HG03139 (cell line): ENCODE measurements at regions not wholly inside any gene's neighbourhood (a gene's known extent, or its start where the extent isn't known, plus 50 kb on each side); places are given as distances from the start of the nearest gene placed in this dataset.
"Not testable (repeated sequence)": the region's sequence is repeated elsewhere in the genome, so short reads cannot be mapped to it uniquely, and the experiment has no call there.

ENCODE experiments used
- ATAC-seq: cut with Tn5 transposase; IDR thresholded peaks from one replicate; pipeline ENCODE4 v1.9.1; 2021; ENCODE audit not compliant: unreplicated experiment

DNA sequence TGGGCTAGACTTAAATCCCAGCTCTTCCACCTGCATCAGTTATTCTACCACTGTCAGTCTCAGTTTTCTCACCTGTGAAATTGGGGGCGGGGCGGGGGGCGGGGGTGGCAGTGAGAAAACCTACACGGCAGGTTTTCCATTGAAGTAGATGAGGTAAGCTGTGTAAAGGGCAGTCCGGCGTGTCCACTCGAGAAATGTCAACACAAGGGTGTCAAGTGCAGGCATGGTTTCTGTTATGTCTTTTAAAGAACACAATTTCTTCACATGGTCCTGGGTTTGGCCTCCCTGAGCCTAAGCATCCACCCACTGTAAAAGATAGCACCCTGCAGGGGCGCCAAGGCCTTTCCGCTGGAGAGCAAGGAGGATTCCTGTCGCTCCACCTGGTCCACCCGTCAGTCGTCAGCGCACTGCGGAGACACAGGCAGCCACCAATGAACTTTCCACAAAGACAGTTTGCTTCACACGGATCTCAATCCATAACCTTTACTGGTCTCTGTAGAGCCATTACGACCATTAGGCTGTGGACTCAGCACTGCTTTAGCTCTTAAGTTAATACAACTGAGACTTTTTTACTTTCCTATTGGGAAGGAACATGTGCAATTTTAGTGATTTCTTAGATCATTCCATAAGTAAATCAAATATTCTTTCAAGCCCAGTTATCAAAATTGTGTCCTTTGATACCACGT, 99.5 kb upstream of the FOXB1 start:
- no peak for ATAC-seq

DNA sequence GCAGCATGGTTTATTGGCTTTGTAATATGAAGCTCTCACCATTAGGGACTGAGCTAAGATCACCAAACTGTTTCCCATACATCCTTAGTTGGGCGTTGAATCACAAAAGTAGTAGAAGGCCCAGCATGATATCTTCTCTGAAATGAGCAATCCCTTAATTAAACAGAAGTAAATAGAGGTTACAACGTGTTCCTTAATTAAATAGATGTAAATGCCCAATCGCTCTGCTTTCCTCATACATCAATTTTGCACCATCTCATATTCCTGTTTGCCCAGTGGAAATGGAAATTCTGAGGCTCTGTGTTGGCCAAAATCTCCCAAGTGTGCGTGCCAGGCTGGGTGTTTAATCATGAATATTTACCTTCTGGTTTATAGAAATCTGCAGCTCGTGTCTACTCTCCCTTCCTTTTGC, 107.4 kb upstream of the FOXB1 start:
- no peak for ATAC-seq

- no peak for ATAC-seq
These were observed 109.3 kb upstream of the FOXB1 start for GRCh38 chr15:59894835-59895234.

GRCh38 chr15:59892985-59893384, 111.1 kb upstream of the FOXB1 start:
- no peak for ATAC-seq

DNA sequence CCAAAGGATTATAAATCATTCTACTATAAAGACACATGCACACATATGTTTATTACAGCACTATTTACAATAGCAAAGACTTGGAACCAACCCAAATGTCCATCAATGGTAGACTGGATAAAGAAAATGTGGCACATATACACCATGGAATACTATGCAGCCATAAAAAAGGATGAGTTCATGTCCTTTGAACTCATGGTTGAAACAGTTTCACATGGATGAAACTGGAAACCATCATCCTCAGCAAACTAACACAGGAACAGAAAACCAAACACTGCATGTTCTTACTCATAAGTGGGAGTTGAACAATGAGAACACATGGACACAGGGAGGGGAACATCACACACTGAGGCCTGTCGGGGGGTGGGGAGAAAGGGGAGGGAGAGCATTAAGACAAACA, 116.2 kb upstream of the FOXB1 start:
- ATAC-seq, result not testable (repeated sequence)

- ATAC-seq, result no peak
These were observed 116.9 kb upstream of the FOXB1 start for GRCh38 chr15:59887211-59887610.

DNA sequence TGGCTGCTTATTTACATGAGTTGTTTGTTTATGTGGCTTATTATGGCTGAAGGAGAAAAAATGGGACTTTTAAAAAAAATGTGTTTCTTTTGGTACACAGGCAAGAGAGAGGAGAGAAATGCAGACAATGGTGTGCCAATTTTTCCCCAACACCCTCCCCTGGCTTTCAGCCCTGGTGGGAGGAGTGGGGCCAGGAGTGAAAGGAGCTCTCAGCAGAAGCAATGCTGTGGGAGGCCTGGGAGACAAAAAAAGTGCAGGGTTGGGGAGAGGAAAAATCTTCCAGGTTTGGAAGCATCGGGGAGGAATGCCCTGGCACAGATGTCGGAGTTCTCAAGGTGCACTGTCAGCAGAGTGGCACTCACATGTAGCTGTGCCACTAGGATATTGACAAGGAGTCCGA, 117.7 kb upstream of the FOXB1 start:
- ATAC-seq, result no peak

GRCh38 chr15:59885832-59886231, 118.3 kb upstream of the FOXB1 start:
- no peak for ATAC-seq

- no peak for ATAC-seq
These were observed 124.4 kb upstream of the FOXB1 start for GRCh38 chr15:59879506-59880265.

- ATAC-seq, result no peak
These were observed 128.0 kb upstream of the FOXB1 start for GRCh38 chr15:59876140-59876539.

- ATAC-seq, result no peak
These were observed 130.4 kb upstream of the FOXB1 start for GRCh38 chr15:59873644-59874272.

DNA sequence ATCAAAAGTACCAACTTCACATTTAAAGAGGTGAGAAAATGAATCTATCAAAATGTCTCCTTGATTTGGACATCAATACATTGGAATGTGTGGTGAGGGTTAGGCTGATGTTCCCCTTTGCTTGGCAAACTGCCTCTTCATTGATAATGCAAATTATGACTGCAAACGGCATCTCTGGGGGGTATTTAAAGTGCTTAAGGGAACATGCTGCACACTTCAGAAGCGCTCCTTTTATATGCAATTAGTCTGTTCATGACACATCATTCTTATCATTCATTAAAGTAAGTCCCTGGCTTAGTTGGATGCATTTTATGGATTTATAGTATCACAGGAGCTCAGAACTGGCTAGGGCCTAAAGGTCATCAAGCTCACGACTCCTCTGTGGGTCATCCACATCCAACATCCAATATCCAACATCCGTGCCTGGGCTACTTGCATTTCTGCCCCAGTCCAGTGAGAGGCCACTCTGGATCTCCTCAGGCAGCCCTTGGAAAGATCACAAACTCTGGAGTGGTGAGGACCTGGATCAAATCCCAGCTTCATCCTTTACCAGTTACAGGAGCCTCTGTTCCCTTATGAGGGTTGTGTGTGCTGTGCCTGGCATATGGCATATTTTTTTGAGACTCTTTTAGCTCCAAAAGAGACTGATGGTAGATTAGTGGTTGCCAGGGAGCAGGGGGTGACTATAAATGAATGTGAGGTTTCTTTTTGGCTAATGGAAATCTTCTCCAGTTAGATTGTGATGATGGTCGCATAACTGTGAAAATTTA, 136.8 kb upstream of the FOXB1 start:
- ATAC-seq, result no peak

DNA sequence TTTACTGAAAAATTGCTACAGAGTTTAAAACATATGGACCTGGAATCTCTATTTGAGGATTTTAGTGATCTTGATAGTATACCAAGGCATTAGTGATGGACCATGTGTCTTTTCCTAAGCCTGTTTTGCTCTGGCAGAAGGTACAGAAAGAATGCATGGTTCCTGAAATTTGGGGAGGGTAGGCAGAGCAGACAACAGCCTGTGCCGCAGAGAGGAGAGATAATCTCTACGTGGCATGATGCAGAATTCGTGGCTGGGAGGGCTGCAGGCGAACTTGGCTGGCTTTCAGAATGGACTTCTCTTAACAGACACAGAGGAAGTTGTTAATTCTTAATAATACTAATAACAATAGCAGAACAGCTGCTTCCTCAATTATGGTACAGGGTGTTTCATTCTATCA, 137.5 kb upstream of the FOXB1 start:
- no peak for ATAC-seq

GRCh38 chr15:59862191-59863155, 141.6 kb upstream of the FOXB1 start:
- no peak for ATAC-seq

DNA sequence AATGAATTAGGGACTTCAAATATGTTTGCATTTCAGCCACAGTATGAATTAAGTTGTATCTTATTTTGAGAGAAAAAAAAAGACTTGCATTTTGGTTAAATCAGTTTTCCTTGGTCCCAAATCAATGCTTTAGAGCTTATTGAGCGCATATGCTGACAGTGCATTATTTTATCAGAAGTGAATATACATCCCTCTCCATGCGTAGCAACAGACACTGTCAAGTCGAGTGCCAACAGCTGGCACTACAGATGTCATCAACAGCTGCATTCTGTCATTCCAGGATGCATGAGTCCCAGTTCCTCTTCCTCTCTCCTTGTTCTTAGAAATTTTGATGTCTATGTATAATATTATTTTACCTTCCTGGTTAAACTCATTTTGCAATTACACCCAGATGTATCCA, 156.1 kb upstream of the FOXB1 start:
- no peak for ATAC-seq

DNA sequence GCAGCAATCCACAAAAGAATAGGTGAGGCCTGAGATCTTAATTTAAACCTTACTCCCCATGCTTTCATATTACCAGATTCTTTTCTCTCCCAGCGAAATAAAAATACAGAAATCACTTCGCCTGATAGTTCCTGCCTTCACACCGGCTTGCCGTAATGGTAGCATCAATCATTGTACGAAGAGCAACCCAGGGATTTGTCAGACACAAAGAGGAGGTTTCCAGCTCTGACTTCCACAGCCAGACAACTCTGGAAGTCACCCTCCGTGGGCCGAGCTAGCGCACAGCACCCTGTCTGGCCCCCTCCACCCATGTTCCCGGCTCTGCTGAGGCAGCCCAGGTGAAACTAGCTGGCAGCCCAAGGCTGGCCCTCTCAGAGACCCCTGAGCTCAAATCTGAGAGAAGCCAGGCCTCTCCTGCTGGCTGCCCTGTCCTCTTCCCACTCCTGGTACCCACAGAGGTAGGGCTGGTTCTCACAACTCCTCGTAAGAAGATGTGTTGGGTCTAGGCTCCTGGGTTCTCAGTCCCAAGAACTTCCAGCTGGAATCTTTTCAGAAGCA, 156.9 kb upstream of the BNIP2 start:
- ATAC-seq, result no peak

GRCh38 chr15:59843609-59844008, 154.5 kb upstream of the BNIP2 start:
- no peak for ATAC-seq

- ATAC-seq, result no peak
These were observed 151.9 kb upstream of the BNIP2 start for GRCh38 chr15:59841036-59841435.

DNA sequence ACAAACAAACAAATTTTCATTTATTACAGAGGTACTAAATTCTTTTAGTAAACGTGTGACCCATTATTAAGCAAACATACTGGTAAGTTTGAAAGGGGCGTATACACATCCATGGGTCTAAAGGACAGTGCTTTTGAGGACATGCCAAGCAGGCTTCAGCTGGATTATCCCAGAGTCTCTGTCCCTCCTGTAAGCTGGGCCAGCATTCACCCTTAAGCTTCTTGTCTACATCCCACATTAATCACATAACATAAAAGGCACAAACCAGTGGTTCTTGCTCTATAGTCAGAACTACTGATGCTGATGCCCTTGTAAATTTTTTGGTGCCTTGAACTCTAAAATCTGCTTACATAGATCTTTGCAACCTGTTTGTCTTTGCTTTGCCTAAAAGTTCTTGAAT, 150.8 kb upstream of the BNIP2 start:
- no peak for ATAC-seq

DNA sequence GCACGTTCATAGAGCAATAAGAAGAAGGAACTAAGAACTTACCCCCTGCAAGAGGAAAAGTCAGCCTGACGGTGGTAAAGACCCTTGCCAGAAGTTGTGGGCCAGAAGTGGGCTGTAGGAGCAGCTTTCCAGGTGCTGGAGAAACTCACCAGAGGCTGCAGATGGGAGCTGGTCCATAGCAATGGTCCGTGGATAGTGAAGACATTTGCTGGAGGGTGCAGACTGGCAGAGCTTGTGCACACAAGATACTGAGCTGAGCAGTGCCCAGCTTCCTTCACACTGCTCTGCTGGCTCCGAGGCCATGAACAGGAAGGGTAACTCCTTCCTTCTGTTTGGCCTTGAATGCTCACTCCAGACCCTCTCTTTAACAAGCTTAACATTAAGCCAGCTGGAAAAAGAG, 149.8 kb upstream of the BNIP2 start:
- no peak for ATAC-seq
